GM12864 (cell line): ENCODE measurements at regions not wholly inside any gene's neighbourhood (a gene's known extent, or its start where the extent isn't known, plus 50 kb on each side); places are given as distances from the start of the nearest gene placed in this dataset.
"Not testable (repeated sequence)": the region's sequence is repeated elsewhere in the genome, so short reads cannot be mapped to it uniquely, and the experiment has no call there.

Experiments
- DNase-seq: peaks from one replicate; pipeline ENCODE4 v3.0.0-alpha.2; 2011; ENCODE audit warnings: low read depth
- H3K4me3 ChIP-seq: 2 replicates; pipeline ENCODE4 v1.5.1; 2011; ENCODE audit warnings: mild to moderate bottlenecking, low read depth, low read length, control low read depth
- TF ChIP-seq, protein P1 (sequence below): IDR thresholded peaks from 2 replicates; pipeline ENCODE4 v1.5.1; 2011; ENCODE audit warnings: low read depth, mild to moderate bottlenecking, moderate library complexity, low read length, control low read depth, inconsistent platforms; ENCODE audit errors: missing control alignments

DNA sequence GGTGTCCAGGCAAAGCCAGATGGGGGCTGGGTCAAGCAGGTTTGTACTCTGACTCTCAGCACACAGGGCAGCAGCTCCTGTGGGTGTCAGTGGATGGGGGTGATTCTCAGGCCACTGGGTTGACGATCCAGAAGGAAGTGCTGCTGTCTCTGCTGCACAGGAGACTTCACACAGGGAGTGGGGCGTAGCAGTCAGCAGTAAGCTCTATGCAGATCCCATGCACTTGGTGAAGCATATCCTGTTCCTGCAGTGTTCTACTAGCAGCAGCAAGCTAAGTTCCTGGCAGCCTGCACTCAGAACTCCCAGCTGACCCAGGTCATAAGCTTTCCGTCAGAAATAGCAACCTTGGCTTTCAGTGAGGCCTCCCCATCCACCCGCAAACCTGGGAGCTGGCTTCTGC, 117.6 kb upstream of the NDST3 start:
- H3K4me3 ChIP-seq, result no peak overlapping the region
- no peak for DNase-seq
- TF ChIP-seq, protein P1, sequence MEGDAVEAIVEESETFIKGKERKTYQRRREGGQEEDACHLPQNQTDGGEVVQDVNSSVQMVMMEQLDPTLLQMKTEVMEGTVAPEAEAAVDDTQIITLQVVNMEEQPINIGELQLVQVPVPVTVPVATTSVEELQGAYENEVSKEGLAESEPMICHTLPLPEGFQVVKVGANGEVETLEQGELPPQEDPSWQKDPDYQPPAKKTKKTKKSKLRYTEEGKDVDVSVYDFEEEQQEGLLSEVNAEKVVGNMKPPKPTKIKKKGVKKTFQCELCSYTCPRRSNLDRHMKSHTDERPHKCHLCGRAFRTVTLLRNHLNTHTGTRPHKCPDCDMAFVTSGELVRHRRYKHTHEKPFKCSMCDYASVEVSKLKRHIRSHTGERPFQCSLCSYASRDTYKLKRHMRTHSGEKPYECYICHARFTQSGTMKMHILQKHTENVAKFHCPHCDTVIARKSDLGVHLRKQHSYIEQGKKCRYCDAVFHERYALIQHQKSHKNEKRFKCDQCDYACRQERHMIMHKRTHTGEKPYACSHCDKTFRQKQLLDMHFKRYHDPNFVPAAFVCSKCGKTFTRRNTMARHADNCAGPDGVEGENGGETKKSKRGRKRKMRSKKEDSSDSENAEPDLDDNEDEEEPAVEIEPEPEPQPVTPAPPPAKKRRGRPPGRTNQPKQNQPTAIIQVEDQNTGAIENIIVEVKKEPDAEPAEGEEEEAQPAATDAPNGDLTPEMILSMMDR, result no peak

DNA sequence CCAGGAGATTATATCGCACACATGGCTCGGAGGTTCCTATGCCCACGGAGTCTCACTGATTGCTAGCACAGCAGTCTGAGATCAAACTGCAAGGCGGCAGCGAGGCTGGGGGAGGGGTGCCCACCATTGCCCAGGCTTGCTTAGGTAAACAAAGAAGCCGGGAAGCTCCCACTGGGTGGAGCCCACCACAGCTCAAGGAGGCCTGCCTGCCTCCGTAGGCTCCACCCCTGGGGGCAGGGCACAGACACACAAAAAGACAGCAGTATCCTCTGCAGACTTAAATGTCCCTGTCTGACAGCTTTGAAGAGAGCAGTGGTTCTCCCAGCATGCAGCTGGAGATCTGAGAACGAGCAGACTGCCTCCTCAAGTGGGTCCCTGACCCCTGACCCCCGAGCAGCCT, 112.0 kb upstream of the NDST3 start:
- not testable (repeated sequence) for DNase-seq, H3K4me3 ChIP-seq

DNA sequence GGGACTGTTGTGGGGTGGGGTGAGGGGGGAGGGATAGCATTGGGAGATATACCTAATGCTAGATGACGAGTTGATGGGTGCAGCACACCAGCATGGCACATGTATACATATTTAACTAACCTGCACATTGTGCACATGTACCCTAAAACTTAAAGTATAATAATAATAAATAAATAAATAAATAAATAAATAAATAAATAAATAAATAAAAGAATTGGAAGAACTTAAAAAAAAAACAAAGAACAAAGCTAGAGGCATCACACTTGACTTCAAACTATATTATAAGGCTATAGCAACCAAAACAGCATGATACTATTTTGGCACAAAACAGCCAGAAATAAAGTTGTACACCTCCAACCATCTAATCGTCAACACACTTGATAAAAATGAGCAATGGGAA, 106.5 kb upstream of the NDST3 start:
- not testable (repeated sequence) for DNase-seq, H3K4me3 ChIP-seq

DNA sequence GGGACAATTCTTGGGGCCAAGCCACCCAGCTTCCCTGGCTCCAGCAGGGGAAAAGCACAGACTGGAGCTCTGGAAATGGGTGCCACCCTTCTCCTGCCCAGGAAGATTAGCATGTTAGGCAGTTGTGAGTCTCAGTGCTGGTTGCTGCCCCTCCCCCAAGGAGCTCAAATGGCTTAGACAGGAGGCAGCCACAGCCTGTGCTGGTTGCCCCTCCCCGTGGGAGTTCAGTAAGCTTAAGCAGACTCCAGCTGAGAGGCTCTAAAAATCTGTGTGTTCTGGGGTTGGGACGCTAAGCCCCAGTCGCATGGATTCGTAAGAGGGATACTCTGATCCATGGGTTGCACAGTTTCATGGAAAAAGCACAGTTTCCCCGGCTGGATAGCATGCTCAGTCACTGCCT, 92.7 kb upstream of the NDST3 start:
- DNase-seq, result no peak
- TF ChIP-seq, protein P1, result no peak
- H3K4me3 ChIP-seq, result no peak overlapping the region

DNA sequence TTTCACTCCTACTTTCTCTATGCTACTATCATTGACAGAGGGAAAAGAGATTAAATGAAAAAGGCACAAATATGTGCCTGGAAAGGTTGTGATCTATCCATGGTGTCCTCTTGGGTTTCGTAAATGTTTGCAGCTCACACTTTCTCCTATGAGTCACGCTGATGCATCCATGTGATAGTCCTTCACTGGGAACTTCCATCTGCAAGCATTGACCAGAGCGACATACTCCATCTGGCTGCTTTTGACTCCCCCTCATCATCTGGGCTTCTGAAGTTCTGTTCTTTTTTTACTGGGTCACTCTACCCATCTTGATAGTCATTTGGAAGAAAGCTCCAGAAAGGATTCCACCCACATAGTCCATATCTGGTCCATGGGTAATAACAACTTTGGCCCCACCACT, 84.7 kb upstream of the NDST3 start:
- H3K4me3 ChIP-seq, result no peak overlapping the region
- DNase-seq, result no peak
- TF ChIP-seq, protein P1, result no peak

DNA sequence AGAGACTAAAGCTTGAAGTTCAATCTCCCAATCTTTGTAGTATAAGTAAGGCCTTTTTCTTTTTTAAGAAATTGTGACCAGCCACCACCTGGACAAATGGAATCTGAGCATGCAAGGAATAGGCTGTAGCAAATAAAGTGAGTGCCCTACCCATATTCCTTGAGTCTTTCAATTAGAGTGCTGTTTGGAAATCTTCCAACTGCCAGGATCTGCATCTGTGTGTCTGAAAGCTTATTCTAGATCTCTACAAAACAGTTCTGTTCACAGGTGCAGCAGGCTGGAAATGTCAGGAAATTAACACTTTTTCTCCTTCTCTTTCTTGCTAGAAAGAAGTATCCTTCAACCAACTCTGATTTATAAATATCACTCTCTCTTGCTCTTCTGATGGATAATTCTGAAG, 76.7 kb upstream of the NDST3 start:
- TF ChIP-seq, protein P1, result no peak
- no peak overlapping the region for H3K4me3 ChIP-seq
- DNase-seq, result no peak

DNA sequence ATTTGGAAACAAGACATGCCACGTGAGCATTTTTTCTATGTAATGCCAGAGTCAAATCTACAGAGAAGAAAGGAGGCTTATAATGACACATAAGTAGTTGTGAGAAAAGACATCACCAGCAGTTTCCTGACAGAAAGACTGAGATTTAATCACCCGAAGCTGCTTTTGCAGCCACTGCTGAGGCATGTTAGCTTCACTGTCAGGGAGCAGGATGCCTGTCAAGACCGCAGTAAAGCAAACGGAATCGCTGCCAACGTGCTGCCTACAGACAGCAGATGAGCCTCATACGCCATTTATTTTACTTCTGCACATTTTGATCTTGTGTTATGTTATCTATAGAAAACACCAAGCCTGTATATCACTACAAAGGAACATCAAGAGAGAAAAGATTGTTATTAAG, 68.7 kb upstream of the NDST3 start:
- TF ChIP-seq, protein P1, result no peak
- no peak for DNase-seq
- no peak overlapping the region for H3K4me3 ChIP-seq

DNA sequence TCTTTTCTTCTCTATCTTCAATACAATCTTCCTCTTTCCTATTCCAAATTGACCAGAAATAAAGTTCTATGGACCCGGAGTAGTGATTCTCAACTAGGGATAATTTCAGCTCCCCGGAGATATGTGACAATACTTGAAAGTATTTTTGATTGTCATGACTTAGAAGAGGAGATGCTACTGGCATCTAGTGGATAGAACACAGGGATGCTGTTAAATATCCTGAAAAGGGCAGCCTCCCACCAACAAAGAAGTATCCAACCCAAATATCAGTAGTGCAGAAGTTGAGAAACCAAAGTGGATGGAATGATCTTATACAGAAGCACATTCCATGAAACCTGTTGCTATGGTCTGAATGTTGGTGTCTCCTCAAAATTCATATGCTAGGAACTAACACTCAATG, 65.7 kb upstream of the NDST3 start:
- no peak for DNase-seq
- TF ChIP-seq, protein P1, result no peak
- no peak overlapping the region for H3K4me3 ChIP-seq
